ENCODE measurements at regions not wholly inside any gene's neighbourhood (a gene's known extent, or its start where the extent isn't known, plus 50 kb on each side); places are given as distances from the start of the nearest gene placed in this dataset.

DNA sequence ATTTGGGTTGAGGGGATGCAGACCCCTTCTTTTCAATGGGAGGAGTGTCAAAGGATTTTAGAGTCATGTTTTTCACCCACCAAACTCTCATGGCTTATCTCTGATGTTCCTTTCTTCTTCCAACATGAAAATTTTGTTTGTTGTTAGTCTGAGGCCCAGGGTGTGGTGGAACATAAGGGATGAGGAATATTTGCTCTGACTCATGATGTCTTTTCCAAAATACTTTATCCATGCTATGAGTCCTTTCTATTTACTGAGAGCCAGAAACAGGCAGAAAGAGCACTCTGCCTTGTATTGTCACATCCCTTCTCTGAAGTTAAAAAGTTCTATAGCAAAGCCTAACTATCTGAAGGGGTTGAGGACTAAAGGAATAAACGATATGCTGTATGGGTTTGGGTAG is 61.6 kb upstream of the GYPA start:
- H3K9me3 ChIP-seq = no peaks in the 10 kb centered on the region
- TF ChIP-seq, protein P1, sequence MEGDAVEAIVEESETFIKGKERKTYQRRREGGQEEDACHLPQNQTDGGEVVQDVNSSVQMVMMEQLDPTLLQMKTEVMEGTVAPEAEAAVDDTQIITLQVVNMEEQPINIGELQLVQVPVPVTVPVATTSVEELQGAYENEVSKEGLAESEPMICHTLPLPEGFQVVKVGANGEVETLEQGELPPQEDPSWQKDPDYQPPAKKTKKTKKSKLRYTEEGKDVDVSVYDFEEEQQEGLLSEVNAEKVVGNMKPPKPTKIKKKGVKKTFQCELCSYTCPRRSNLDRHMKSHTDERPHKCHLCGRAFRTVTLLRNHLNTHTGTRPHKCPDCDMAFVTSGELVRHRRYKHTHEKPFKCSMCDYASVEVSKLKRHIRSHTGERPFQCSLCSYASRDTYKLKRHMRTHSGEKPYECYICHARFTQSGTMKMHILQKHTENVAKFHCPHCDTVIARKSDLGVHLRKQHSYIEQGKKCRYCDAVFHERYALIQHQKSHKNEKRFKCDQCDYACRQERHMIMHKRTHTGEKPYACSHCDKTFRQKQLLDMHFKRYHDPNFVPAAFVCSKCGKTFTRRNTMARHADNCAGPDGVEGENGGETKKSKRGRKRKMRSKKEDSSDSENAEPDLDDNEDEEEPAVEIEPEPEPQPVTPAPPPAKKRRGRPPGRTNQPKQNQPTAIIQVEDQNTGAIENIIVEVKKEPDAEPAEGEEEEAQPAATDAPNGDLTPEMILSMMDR (IDR thresholded peaks at IDR 0.05; ENCODE audit: low read depth, low read length) = no peak

DNA sequence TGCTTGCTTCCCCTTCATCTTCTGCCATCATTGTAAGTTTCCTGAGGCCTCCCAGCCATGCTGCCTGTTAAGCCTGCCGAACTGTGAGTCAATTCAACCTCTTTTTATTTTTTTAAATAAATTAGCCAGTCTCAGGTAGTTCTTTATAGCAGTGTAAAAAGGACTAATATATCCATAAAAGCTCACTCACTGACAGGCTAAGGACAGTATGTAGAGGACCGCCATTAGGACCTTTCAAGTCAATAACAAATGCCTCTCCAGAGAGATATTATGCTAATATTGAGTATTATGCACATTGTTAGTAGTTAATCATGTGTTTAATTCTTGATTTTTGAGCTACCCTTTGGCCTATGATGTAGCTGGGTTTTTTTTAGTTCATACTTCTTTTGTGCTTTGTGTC is 62.6 kb upstream of the GYPA start:
- Histone ChIP-seq H3K4me1 (no peaks in the 10 kb centered on the region), H3K9me3 (no peaks in the 10 kb centered on the region), H3K27me3 (no peaks in the 10 kb centered on the region), H3K36me3 (no peaks in the 10 kb centered on the region), H3K4me3 (ENCODE audit: low read depth, low read length) (no peak overlapping the region)
- TF ChIP-seq, protein P1 (IDR thresholded peaks at IDR 0.05; ENCODE audit: low read depth, low read length) = no peak
- no peak for DNase-seq

More for the DNA sequence above, 61.6 kb upstream of the GYPA start:
- no peak for DNase-seq
- Histone ChIP-seq H3K36me3 (no peaks in the 10 kb centered on the region), H3K4me3 (ENCODE audit: low read depth, low read length) (no peak overlapping the region), H3K4me1 (no peaks in the 10 kb centered on the region), H3K27me3 (no peaks in the 10 kb centered on the region)

DNA sequence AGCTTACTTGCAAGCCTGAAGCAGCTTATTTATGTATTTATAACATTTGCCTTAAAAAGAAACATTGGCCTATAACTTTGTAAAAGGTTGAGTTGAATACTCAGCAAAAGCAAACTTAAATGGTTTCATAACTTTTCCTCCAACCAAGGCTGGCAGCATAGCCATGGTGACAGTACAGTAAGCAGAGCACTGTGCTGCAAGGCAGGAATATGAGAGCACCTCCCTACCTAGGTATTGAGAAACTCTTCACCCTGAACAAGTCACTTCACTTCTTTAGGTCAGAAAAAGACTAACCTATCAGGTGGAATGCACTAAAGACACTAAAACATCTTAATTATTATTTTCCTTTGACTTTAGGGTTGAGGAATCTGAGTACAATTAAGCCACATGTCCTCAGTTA is 63.9 kb upstream of the GYPA start:
- TF ChIP-seq, protein P1 (IDR thresholded peaks at IDR 0.05; ENCODE audit: low read depth, low read length) = no peak
- no peak overlapping the region for H3K4me3 ChIP-seq (ENCODE audit: low read depth, low read length)
- H3K36me3 ChIP-seq = no peaks in the 10 kb centered on the region
- no peaks in the 10 kb centered on the region for H3K27me3 ChIP-seq
- no peaks in the 10 kb centered on the region for H3K9me3 ChIP-seq
- no peak for DNase-seq
- no peaks in the 10 kb centered on the region for H3K4me1 ChIP-seq

DNA sequence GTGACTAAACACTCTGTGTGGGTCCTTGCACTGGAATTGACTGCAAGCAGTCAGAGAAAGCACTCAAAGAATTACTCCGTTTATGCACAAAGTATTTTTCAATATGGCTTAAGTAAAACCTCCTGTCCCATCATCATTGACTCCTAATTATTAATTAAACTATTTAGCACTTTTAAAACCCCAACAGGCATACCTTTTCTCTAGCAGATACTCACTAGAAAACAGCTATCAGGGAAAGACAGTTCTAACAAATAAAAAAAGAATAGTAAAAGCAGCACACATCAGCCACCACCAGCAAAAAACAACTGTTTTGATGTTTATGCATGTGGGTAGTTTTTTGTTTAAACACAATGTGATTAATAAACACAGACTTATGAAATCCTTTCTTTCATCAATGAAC is 66.2 kb upstream of the GYPA start:
- Histone ChIP-seq H3K36me3 (no peaks in the 10 kb centered on the region), H3K4me1 (no peaks in the 10 kb centered on the region), H3K9me3 (no peaks in the 10 kb centered on the region), H3K4me3 (ENCODE audit: low read depth, low read length) (no peak overlapping the region), H3K27me3 (no peaks in the 10 kb centered on the region)
- TF ChIP-seq, protein P1 (IDR thresholded peaks at IDR 0.05; ENCODE audit: low read depth, low read length) = no peak
- DNase-seq = no peak

DNA sequence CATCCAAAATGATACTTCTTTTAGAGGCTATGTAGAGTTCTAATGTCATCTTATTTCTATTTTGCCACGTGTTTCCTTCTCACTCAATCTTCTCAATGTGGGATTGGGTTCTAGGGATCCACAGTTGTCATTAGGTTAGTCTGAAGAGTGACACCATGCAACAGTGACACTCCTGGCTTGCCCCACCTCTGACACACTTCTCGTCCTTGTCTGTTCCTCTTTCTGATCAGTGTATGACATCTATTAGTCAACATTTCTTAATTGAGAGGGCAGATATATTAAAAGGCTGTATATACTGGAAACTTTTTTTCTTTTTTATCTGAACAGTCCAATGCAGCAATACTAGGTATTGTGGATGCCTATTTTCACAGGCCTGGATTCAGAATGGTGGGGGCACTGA is 67.6 kb upstream of the GYPA start:
- TF ChIP-seq, protein P1 (IDR thresholded peaks at IDR 0.05; ENCODE audit: low read depth, low read length) = no peak
- Histone ChIP-seq H3K4me3 (ENCODE audit: low read depth, low read length) (no peak overlapping the region), H3K27me3 (no peaks in the 10 kb centered on the region), H3K36me3 (no peaks in the 10 kb centered on the region), H3K4me1 (no peaks in the 10 kb centered on the region), H3K9me3 (no peaks in the 10 kb centered on the region)
- no peak for DNase-seq

DNA sequence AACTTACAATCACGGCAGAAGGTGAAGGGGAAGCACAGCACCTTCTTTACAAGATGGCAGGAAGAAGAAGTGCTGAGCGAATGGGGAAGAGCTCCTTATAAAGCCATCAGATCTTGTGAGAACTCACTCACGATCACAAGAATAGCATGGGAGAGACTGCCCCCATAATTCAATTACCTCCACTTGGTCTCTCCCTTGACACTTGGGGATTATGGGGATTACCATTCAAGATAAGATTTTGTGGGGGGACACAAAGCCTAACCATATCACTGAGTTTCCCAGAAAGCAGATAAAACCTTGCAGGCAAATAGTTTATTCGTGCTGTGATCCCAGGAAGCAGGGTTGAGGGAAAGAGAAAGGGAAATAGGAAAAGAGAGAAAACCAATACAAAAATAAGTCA is 69.0 kb upstream of the GYPA start:
- H3K9me3 ChIP-seq = no peaks in the 10 kb centered on the region
- H3K4me1 ChIP-seq = no peaks in the 10 kb centered on the region
- no peaks in the 10 kb centered on the region for H3K27me3 ChIP-seq
- no peak overlapping the region for H3K4me3 ChIP-seq (ENCODE audit: low read depth, low read length)
- TF ChIP-seq, protein P1 (IDR thresholded peaks at IDR 0.05; ENCODE audit: low read depth, low read length) = no peak
- H3K36me3 ChIP-seq = no peaks in the 10 kb centered on the region
- DNase-seq = no peak

Data from BE2C (cell line).